Posterior cingulate gyrus (tissue), 11 donors: ENCODE measurements at regions not wholly inside any gene's neighbourhood (a gene's known extent, or its start where the extent isn't known, plus 50 kb on each side); places are given as distances from the start of the nearest gene placed in this dataset.
A peak's percentile ranks its signal among the peaks of the same experiment; 100 is the strongest.
"Not testable (repeated sequence)": the region's sequence is repeated elsewhere in the genome, so short reads cannot be mapped to it uniquely, and the experiment has no call there.

Source experiments
- DNase-seq, 10 donors: peaks; one replicate each; pipeline versions ENCODE4 v3.0.0 to v3.0.0-alpha.2; 2020 to 2021; ENCODE audit warnings: mixed read lengths in 3 of 10
- intact Hi-C: fragments of 100-400 bp; cut with DNase I; formaldehyde crosslinking; loops from one replicate; pipeline ENCODE4 v1.15.1; 2023

- DNase-seq, result peak in 1 of 10 donors; percentile 15
- intact Hi-C loops, result no loop called here
Measured at GRCh38 chr13:64099994-64100393, 2684.3 kb upstream of the PCDH20 start.

GRCh38 chr13:64090311-64090710, 2674.7 kb upstream of the PCDH20 start:
- DNase-seq, result no peak
- intact Hi-C loops, result no loop called here

GRCh38 chr13:64088491-64088890, 2672.8 kb upstream of the PCDH20 start:
- no peak for DNase-seq

GRCh38 chr13:64087624-64088023, 2672.0 kb upstream of the PCDH20 start:
- intact Hi-C loops, result no loop called here

More at GRCh38 chr13:64088491-64088890, 2672.8 kb upstream of the PCDH20 start:
- intact Hi-C loops, result no loop called here

GRCh38 chr13:64083811-64084210, 2668.2 kb upstream of the PCDH20 start:
- intact Hi-C loops, result no loop called here

More at GRCh38 chr13:64087624-64088023, 2672.0 kb upstream of the PCDH20 start:
- DNase-seq, result no peak

GRCh38 chr13:64083396-64083795, 2667.7 kb upstream of the PCDH20 start:
- DNase-seq, result no peak

More at GRCh38 chr13:64083811-64084210, 2668.2 kb upstream of the PCDH20 start:
- no peak for DNase-seq

GRCh38 chr13:64078480-64078936, 2662.9 kb upstream of the PCDH20 start:
- peak in 3 of 10 donors; percentile 25 to 76 (median 66) for DNase-seq
- intact Hi-C loops, result no loop called here

More at GRCh38 chr13:64083396-64083795, 2667.7 kb upstream of the PCDH20 start:
- intact Hi-C loops, result no loop called here

GRCh38 chr13:64078025-64078424, 2662.4 kb upstream of the PCDH20 start:
- no peak for DNase-seq
- intact Hi-C loops, result no loop called here

GRCh38 chr13:64077132-64077835, 2661.6 kb upstream of the PCDH20 start:
- intact Hi-C loops, result not testable (repeated sequence)
- DNase-seq, result peak in 2 of 10 donors; percentile 65 to 68

GRCh38 chr13:64075543-64076271, 2660.1 kb upstream of the PCDH20 start:
- intact Hi-C loops, result no loop called here
- DNase-seq, result peak in 2 of 10 donors; percentile 46 to 50

GRCh38 chr13:64074971-64075474, 2659.4 kb upstream of the PCDH20 start:
- DNase-seq, result peak in 1 of 10 donors; percentile 58
- intact Hi-C loops, result no loop called here

- DNase-seq, result no peak
- intact Hi-C loops, result no loop called here
Measured at GRCh38 chr13:64073203-64073602, 2657.6 kb upstream of the PCDH20 start.

GRCh38 chr13:64071352-64071751, 2655.7 kb upstream of the PCDH20 start:
- intact Hi-C loops, result no loop called here
- DNase-seq, result no peak

GRCh38 chr13:64069892-64070291, 2654.2 kb upstream of the PCDH20 start:
- no peak for DNase-seq
- intact Hi-C loops, result no loop called here

- DNase-seq, result no peak
- intact Hi-C loops, result no loop called here
Measured at GRCh38 chr13:64066711-64067110, 2651.1 kb upstream of the PCDH20 start.

GRCh38 chr13:64061649-64062048, 2646.0 kb upstream of the PCDH20 start:
- DNase-seq, result no peak
- intact Hi-C loops, result no loop called here

- no peak for DNase-seq
- intact Hi-C loops, result no loop called here
Measured at GRCh38 chr13:64057372-64058020, 2641.8 kb upstream of the PCDH20 start.

GRCh38 chr13:64054321-64054720, 2638.7 kb upstream of the PCDH20 start:
- intact Hi-C loops, result no loop called here
- DNase-seq, result no peak

- intact Hi-C loops, result no loop called here
- DNase-seq, result no peak
Measured at GRCh38 chr13:64052521-64052920, 2636.9 kb upstream of the PCDH20 start.

- intact Hi-C loops, result no loop called here
- no peak for DNase-seq
Measured at GRCh38 chr13:64051278-64051677, 2635.6 kb upstream of the PCDH20 start.

- DNase-seq, result no peak
- intact Hi-C loops, result no loop called here
Measured at GRCh38 chr13:64041296-64041695, 2625.6 kb upstream of the PCDH20 start.
